ENCODE measurements at regions not wholly inside any gene's neighbourhood (a gene's known extent, or its start where the extent isn't known, plus 50 kb on each side); places are given as distances from the start of the nearest gene placed in this dataset.

DNA sequence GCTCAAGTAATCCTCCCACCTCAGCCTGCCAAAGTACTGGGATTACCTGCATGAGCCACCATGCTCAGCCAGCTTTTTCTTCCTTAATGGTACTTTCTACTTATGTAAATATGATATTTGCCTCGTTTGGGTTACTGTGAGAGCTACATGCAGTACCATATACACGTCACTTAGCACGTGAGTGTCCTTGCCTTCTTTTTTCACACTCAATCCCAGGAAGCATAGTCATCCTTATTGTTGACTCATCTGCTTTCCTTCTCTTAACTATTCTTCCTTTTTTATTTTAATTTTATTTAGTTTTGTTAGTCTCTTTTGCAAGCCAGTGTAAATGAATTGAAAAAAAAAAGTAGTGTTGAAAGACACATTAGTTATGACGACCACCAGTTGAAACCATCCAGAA lies 205.9 kb downstream of the HIPK3 start:
- Mint-ChIP-seq H3K27me3 (ENCODE audit: low read depth) (no peaks in the 10 kb centered on the region; the same call in 1 of the 2 replicates), H3K4me1 (no peaks in the 10 kb centered on the region), H3K9me3 (no peaks in the 10 kb centered on the region), H3K27ac (no peak overlapping the region), H3K4me3 (no peak overlapping the region), H3K36me3 (ENCODE audit: insufficient read depth in 1 of 3, low read depth in 3 of 3) (no peaks in the 10 kb centered on the region)
- Histone ChIP-seq H2BK12ac (ENCODE audit: insufficient read length, low read depth, low read length) (no peak overlapping the region), H2AFZ (ENCODE audit: low read length) (no peak overlapping the region), H3K4ac (ENCODE audit: low read depth, low read length) (no peak overlapping the region), H3K4me1 (ENCODE audit: insufficient read depth, low read length) (no peaks in the 10 kb centered on the region), H2BK5ac (ENCODE audit: insufficient read length, low read length) (no peak overlapping the region), H4K5ac (ENCODE audit: insufficient read length, low read depth, low read length) (no peak overlapping the region), H3K56ac (ENCODE audit: insufficient read length, low read depth, low read length) (no peak overlapping the region), H3K79me2 (ENCODE audit: insufficient read depth, low read length) (no peaks in the 10 kb centered on the region), H3K14ac (ENCODE audit: insufficient read depth, low read length) (no peak overlapping the region), H3K79me1 (ENCODE audit: insufficient read depth, low read depth, low read length, poor library complexity, severe bottlenecking) (no peaks in the 10 kb centered on the region), H3T11ph (ENCODE audit: low read length) (no peak overlapping the region), H2BK120ac (ENCODE audit: low read depth, low read length, poor library complexity, severe bottlenecking) (no peak overlapping the region), H4K20me1 (ENCODE audit: control insufficient read depth, insufficient read depth, insufficient read length) (no peaks in the 10 kb centered on the region), H3K4me2 (ENCODE audit: insufficient read depth, insufficient read length, low read length) (no peak overlapping the region), H3K23me2 (ENCODE audit: insufficient read length, low read depth, low read length, poor library complexity, severe bottlenecking) (no peaks in the 10 kb centered on the region), H3K27ac (ENCODE audit: insufficient read length, low read depth, low read length) (no peak overlapping the region), H3K23ac (ENCODE audit: insufficient read length, low read depth, low read length) (no peak overlapping the region), H3K18ac (ENCODE audit: insufficient read length, low read depth, low read length) (no peak overlapping the region), H3K27me3 (ENCODE audit: insufficient read depth, low read length) (no peaks in the 10 kb centered on the region), H4K91ac (ENCODE audit: insufficient read length, low read depth, low read length) (no peak overlapping the region), H2BK20ac (ENCODE audit: low read depth, low read length, poor library complexity, severe bottlenecking) (no peak overlapping the region), H4K8ac (replicated peaks; ENCODE audit: insufficient read length, low read depth, low read length) (no peak overlapping the region), H3K9ac (ENCODE audit: extremely low read depth, insufficient read length, low read length) (no peak overlapping the region), H3K9me3 (ENCODE audit: control insufficient read depth, low read depth, low read length) (no peaks in the 10 kb centered on the region), H2AK5ac (ENCODE audit: insufficient read length, low read length) (no peak overlapping the region), H2BK15ac (ENCODE audit: low read depth, low read length) (no peak overlapping the region)
- DNase-seq = no peak
- no CpG with 5 or more reads among the region's 4 CpGs for WGBS (ENCODE audit: extremely low coverage, insufficient read length, low lambda C conversion rate)
- no peak for TF ChIP-seq CTCF (conservative IDR thresholded peaks at IDR 0.05)
